ENCODE measurements at regions not wholly inside any gene's neighbourhood (a gene's known extent, or its start where the extent isn't known, plus 50 kb on each side); places are given as distances from the start of the nearest gene placed in this dataset.
A peak's percentile ranks its signal among the peaks of the same experiment; 100 is the strongest.

- DNase-seq (ENCODE audit: low read depth in 2 of 3, low spot score in 2 of 3): no peak
These were observed 124.7 kb upstream of the CTAGE1 start for GRCh38 chr18:22542406-22542835.

GRCh38 chr18:22543769-22544168 lies 126.1 kb upstream of the CTAGE1 start:
- DNase-seq (ENCODE audit: low read depth in 2 of 3, low spot score in 2 of 3): no peak

DNA sequence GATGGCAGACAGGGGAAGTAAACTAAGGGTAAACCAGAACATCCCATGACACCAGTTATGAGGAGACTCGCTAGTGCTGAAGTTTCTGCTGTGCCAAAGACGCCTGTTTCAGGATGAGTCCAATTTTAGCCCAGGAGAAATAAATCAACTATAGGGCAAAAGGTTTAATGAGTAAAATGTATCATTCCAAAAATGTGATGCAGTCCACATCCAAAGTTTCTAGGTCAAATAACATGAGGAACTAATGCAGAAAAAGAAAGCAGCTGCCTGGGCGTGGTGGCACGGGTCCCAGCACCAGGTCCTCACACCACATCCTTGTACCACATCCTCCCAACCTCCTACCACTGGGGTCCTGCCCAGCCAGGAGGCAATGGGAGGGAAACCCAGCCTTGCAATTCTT lies 126.9 kb upstream of the CTAGE1 start:
- no peak for DNase-seq (ENCODE audit: low read depth in 2 of 3, low spot score in 2 of 3)

DNA sequence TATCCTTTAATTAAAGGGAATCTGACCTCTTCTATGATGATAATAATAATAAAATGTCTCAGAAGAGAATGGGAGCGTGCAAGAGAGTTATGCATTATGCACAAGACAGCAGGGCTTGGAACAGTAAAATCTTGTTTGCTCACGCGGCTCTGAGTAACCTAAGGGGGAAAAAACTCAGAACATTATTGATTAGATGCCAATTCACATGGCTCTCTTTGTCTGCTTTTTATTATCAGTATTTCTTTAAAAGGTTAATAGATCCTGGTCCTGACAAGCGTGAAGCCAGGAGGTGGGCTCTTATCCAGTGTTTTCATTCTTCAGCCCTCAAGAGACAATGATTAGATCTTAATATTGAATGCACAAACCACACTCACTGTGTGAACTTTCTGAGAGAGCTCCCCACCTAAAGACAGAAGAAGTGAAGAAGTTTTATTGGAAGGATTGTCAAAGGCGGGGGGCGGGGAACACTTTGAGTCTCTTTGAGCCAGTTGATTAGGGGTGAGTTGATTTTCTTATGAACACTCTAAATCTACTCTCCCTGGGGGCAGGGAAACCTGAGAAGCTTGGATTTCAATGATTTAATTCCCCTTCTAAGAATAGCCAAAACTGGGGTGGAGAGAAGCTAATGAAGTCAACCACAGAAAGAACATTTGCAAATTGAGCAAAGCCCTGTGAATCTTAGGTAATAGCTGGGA lies 127.5 kb upstream of the CTAGE1 start:
- no peak for DNase-seq (ENCODE audit: low read depth in 2 of 3, low spot score in 2 of 3)

- no peak for DNase-seq (ENCODE audit: low read depth in 2 of 3, low spot score in 2 of 3)
These were observed 129.3 kb upstream of the CTAGE1 start for GRCh38 chr18:22546905-22547570.

DNA sequence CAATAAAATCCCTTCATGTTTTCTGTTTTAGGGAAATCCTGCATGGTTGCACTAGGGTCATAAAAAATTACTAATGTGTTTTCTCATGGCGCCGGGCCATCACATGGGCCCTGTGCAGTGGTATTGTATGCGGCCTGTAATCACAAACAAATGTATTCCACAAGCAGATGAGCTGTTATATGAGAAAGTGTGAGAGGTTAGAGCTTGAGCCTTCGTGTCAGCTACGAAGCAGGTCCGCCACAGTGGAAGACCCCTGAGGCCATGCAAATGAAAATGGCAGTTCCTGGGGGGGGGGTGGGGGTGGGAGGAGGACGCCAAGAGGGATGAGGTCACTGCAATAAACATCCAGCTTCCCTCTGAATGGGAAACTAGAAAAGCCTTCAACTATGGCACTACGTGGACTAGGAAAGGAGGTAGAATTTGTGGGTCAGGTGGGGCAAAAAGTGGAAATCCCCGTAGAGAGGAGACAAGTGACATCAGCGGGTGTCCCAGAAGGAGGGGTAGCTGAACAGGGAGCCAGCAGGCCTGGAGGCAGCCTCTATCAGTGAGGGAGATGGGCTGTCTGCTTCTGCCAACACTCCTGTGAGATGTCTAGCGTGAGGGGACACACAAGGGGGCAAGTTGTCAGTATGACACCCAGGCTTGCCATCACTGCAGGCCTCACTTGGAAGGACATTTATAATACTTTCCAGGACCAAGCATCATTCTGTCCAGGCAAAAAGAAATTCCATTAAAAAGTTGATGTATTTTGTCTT lies 130.3 kb upstream of the CTAGE1 start:
- no peak for DNase-seq (ENCODE audit: low read depth in 2 of 3, low spot score in 2 of 3)

DNA sequence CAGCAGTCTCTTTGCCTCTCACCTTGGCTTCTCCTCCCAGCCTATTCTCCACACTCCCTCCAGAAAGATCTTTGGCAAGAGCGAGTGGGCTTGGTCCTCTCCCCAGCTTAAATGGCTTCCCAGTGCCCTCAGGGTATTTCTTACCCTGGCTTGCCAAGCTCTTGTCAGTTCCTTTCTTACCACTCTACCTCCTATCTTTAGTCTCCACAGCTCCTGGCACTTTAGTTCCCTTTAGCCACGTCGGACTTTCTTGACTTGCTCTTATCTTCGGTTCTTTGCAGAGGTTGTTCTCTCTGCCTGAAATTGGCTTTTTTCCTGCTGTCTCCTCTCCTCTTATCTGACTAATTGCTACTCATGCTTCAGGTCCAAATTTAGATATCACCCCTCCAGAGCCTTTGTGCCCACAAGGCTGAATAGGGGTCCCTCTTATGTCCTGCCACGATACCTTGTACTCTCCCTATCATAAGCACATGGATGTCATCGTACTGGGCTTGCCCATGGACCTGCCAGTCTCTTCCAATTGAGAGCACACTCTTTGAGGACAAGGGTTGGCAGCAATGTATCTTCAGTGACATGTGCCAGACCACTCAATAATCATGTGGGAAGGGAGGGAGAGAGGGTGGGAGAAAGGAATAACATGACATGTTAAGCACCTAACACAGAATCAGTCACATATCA lies 131.7 kb upstream of the CTAGE1 start:
- DNase-seq (ENCODE audit: low read depth in 2 of 3, low spot score in 2 of 3): no peak

- DNase-seq (ENCODE audit: low read depth in 2 of 3, low spot score in 2 of 3): no peak
These were observed 132.7 kb upstream of the CTAGE1 start for GRCh38 chr18:22550366-22550765.

DNA sequence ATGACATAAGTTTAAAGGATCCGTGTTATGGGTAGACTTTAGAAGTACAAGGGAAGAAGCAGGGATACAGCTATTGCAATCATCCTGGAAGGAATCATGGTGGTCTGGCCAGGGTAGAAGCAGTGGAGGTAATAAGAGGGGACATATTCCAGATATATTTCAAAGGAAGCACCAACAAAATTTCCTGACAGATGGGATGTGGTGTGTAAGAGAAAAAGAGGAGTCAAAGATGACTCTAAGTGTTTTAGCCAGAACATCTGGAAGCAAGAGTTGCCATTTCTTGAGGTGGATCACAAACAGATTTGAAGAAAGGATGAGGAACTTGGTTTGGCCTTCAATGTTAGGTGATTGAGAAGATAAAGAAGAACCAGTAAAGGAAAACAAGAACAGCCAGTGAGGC lies 133.1 kb upstream of the CTAGE1 start:
- no peak for DNase-seq (ENCODE audit: low read depth in 2 of 3, low spot score in 2 of 3)

DNA sequence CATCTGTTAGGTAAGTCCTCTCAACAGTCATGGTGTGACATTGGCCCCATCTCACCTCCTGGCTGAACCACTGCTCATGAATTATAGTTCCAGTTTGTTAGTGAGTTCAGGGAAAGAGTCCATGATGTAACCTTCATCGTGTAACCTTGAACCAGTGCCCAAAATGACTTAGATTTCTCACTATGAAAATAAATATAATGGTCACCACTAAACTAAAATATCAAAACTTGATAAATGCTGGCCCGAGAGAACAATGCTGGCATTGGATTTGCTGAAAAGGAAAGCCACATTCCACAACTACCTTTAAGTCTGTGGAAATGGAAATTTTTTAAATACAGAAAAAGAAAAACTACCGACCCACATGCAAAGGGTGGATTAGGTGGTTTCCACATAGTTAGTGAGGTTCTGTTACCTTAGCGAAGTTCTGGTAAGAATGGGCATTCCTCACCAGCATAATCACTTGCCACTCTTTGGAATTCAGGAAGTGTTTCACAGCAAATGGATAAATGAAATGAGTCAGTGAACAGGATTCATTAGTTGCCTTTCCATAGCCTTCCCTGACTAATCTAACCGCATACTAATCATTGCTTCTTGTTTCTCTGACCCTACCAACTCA lies 133.9 kb upstream of the CTAGE1 start:
- no peak for DNase-seq (ENCODE audit: low read depth in 2 of 3, low spot score in 2 of 3)

DNA sequence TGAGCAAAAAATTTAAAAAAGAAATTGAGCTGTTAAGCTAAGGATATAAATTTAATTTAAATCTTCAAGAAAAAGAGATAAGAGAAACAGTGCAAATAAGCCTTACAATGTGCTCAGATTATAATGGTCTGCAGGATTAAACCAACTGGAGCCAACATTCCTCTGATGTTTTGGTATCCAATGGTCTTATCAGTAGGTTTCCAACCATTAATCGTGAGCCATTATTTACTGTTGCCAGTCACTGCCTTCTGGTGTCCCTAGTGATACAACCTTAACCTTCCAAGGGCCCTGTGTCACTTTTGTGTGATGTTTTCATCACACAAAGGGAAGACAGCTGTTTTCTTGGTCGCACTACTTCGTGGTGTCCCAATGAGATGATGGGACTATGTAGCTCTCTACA lies 134.5 kb upstream of the CTAGE1 start:
- DNase-seq (ENCODE audit: low read depth in 2 of 3, low spot score in 2 of 3): no peak

DNA sequence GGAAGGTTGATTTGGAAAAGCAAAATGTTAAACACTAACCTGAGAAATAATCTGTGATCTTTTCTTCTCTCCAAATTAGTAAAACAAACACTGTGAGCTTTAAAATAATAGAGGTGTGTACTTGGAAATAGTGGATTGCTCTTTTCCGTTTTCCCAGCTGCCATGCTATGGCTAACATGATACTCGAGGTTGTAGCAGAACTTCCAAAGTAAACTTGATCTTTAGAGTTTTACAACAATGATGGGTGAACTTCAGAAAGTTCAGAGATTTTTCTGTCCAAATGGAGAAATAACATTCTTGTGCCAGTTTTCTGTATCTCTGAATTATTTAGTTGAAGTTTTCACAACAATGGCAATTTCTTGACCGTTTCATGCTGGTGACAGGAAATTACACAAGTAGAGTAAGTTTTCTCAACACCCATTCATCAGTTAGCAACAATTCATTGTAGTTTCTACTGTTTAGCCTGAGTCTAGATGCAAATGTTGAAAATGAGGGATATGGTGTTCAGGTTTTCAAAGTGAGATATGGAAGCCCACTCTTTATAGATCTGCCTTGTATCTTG lies 135.3 kb upstream of the CTAGE1 start:
- no peak for DNase-seq (ENCODE audit: low read depth in 2 of 3, low spot score in 2 of 3)

- no peak for DNase-seq (ENCODE audit: low read depth in 2 of 3, low spot score in 2 of 3)
These were observed 138.8 kb upstream of the CTAGE1 start for GRCh38 chr18:22556222-22557167.

- no peak for DNase-seq (ENCODE audit: low read depth in 2 of 3, low spot score in 2 of 3)
These were observed 139.6 kb upstream of the CTAGE1 start for GRCh38 chr18:22557168-22557941.

DNA sequence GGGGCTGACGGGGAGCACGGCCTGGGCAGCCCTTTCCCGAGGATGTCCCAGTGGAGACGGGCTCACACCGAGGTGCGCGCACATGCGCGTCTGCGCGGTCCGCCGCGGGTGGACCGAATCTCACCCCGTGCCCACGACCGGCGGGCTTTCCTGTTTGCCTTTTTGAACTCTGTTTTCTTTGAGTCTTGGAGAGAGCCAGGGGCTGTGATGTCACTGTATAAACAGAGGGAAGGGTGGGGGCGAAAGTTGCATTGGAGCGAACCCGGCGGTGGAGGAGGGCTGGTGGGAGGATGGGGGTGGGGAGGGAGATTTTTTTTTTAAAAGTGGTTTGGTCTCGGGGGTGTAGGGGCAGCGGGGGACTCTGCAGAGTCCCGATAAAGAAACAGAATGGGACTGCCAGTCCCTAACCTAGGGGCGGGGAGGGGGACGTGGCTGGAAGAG lies 141.2 kb upstream of the CTAGE1 start:
- no peak for DNase-seq (ENCODE audit: low read depth in 2 of 3, low spot score in 2 of 3)

DNA sequence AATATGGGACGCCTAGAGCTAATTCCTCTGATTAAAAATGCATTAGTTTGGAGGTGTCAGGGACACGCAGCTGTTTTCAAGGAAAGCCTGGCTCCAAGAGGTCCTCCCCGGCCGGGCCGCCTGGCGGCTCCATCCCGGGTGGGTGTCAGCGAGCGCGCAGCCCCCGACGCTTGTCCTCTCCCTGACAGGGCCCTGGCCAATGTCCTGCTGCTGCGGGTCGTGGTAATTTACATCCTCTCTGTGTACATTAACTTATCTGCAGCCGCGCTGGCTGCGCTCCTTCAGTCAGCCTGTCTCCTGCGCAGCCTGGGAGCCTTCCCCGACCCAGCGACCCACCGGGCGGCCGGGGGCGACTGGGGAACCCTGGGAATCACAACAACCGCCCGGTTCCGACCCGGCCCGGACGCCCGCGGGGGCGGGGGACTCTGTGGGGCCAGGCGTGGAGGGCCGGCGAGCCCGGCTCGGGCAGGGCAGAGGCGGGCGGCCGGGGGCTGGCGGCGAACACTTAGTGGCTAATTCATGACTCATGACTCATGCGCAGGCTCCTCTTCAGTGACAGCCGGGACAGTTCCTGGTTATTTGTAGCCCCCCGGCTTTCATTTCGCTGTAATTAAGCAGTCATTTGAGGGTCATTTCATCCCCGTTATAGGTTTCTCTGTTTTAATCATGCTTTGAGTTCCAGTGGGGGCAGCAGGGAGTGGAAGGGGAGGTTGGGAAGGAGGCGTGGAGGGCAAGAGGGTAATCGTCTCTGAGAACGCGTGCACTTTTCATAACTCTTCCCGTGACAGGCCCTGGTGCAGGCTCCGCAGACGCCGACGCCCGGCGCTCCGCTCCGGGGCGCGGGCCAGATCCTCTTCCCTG lies 141.9 kb upstream of the CTAGE1 start:
- DNase-seq (ENCODE audit: low read depth in 2 of 3, low spot score in 2 of 3): peak in 1 of 3 experiments; percentile 5

- DNase-seq (ENCODE audit: low read depth in 2 of 3, low spot score in 2 of 3): no peak
These were observed 142.5 kb upstream of the CTAGE1 start for GRCh38 chr18:22560275-22560610.

GRCh38 chr18:22560797-22561196 lies 143.1 kb upstream of the CTAGE1 start:
- DNase-seq (ENCODE audit: low read depth in 2 of 3, low spot score in 2 of 3): no peak
